GM12892 (cell line): ENCODE measurements at regions not wholly inside any gene's neighbourhood (a gene's known extent, or its start where the extent isn't known, plus 50 kb on each side); places are given as distances from the start of the nearest gene placed in this dataset.

ENCODE experiments used
- POLR2A ChIP-seq: IDR thresholded peaks from 2 replicates; pipeline ENCODE4 v1.6.1; 2011; ENCODE audit warnings: low read depth, low read length, control low read depth
- TAF1 ChIP-seq: IDR thresholded peaks from 2 replicates; pipeline ENCODE4 v1.6.1; 2011; ENCODE audit warnings: low read depth, mild to moderate bottlenecking, control low read depth, low read length, borderline replicate concordance

DNA sequence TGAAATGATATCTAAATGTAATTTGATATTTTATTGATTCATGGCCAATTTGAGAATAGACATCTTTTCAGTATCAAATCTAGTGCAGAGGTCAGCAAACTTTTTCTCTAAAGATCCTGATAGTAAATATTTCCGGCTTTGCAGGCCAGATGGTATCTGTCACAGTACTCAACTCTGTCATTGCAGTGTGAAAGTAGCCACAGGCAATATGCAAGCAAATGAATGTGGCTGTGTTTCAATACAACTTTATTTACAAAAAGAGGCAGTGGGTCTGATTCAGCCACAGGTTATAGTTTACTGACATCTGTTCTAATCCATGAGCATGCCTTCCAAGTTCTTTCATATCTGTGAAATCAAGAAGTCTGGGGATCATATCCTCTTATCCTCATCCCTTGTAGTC, 221.2 kb downstream of the PRDM2 start:
- TF ChIP-seq TAF1 = no peak
- no peak for TF ChIP-seq POLR2A
